MM.1S (cell line): ENCODE measurements at regions not wholly inside any gene's neighbourhood (a gene's known extent, or its start where the extent isn't known, plus 50 kb on each side); places are given as distances from the start of the nearest gene placed in this dataset.

Experiments used
- DNase-seq: peaks from one replicate; pipeline ENCODE4 v3.0.0-alpha.2; 2015
- H2AFZ ChIP-seq: fragments of 300-600 bp; sonication (generic); 2 replicates; pipeline ENCODE4 v1.6.0; 2016; ENCODE audit warnings: antibody characterized with exemption, low read length
- H3F3A ChIP-seq: fragments of 300-600 bp; sonication (generic); 2 replicates; pipeline ENCODE4 v1.6.1; 2016; ENCODE audit warnings: mild to moderate bottlenecking, antibody characterized with exemption, low read length, moderate library complexity, mixed read lengths; ENCODE audit not compliant: insufficient read depth
- H3K27ac ChIP-seq: fragments of 300-600 bp; sonication (generic); 2 replicates; pipeline ENCODE4 v1.5.1; 2016; ENCODE audit warnings: mild to moderate bottlenecking, low read length
- H3K27me3 ChIP-seq: fragments of 300-600 bp; sonication (generic); replicated peaks from 2 replicates; pipeline ENCODE4 v1.6.0; 2016; ENCODE audit warnings: low read length; ENCODE audit not compliant: insufficient read depth
- H3K36me3 ChIP-seq: fragments of 300-600 bp; sonication (generic); replicated peaks from 2 replicates; pipeline ENCODE4 v1.6.1; 2016; ENCODE audit warnings: mild to moderate bottlenecking, low read length, mixed read lengths; ENCODE audit not compliant: insufficient read depth
- H3K4me1 ChIP-seq: fragments of 300-600 bp; sonication (generic); 2 replicates; pipeline ENCODE4 v1.6.1; 2016; ENCODE audit warnings: low read length, mixed read lengths
- H3K4me2 ChIP-seq: fragments of 300-600 bp; sonication (generic); 2 replicates; pipeline ENCODE4 v1.6.0; 2016; ENCODE audit warnings: low read depth, low read length
- H3K4me3 ChIP-seq: fragments of 300-600 bp; sonication (generic); 2 replicates; pipeline ENCODE4 v1.5.1; 2016; ENCODE audit warnings: low read length, mixed read lengths
- H3K79me2 ChIP-seq: fragments of 300-600 bp; sonication (generic); 2 replicates; pipeline ENCODE4 v1.6.1; 2016; ENCODE audit warnings: mixed run types, low read length, mixed read lengths
- H3K9ac ChIP-seq: fragments of 300-600 bp; sonication (generic); 2 replicates; pipeline ENCODE4 v1.6.1; 2016; ENCODE audit warnings: low read length, mixed read lengths
- H3K9me2 ChIP-seq: fragments of 300-600 bp; sonication (generic); replicated peaks from 2 replicates; pipeline ENCODE4 v1.6.1; 2016; ENCODE audit warnings: mild to moderate bottlenecking, low read length, mixed read lengths; ENCODE audit not compliant: insufficient read depth
- H3K9me3 ChIP-seq: fragments of 300-600 bp; sonication (generic); replicated peaks from 2 replicates; pipeline ENCODE4 v1.6.1; 2016; ENCODE audit warnings: mild to moderate bottlenecking, low read length, mixed read lengths; ENCODE audit not compliant: insufficient read depth
- H4K20me1 ChIP-seq: fragments of 300-600 bp; sonication (generic); 2 replicates; pipeline ENCODE4 v1.6.1; 2016; ENCODE audit warnings: mild to moderate bottlenecking, low read length, moderate library complexity, mixed read lengths; ENCODE audit not compliant: insufficient read depth
- EZH2 ChIP-seq: fragments of 300-600 bp; sonication (generic); optimal IDR thresholded peaks from 2 replicates; pipeline ENCODE3; 2017; ENCODE audit warnings: low read depth, mild to moderate bottlenecking, antibody characterized with exemption, low read length, mixed read lengths
- EZH2phosphoT487 ChIP-seq: fragments of 300-600 bp; sonication (generic); IDR thresholded peaks from 2 replicates; pipeline ENCODE4 v1.6.1; 2018; ENCODE audit warnings: antibody characterized with exemption, low read length
- TF ChIP-seq, protein P1 (sequence below): fragments of 300-600 bp; sonication (generic); IDR thresholded peaks from 2 replicates; pipeline ENCODE4 v1.5.1; 2016; ENCODE audit warnings: antibody characterized with exemption, low read length, mixed read lengths

GRCh38 chr9:20092561-20092960 is 303.7 kb upstream of the SLC24A2 start:
- Histone ChIP-seq H3K27ac (no peak overlapping the region), H2AFZ (no peak overlapping the region), H3K4me2 (no peak overlapping the region), H3K79me2 (no peaks in the 10 kb centered on the region), H3K4me1 (no peaks in the 10 kb centered on the region), H3K9ac (no peak overlapping the region), H4K20me1 (no peaks in the 10 kb centered on the region), H3K36me3 (no peaks in the 10 kb centered on the region), H3K9me2 (no peaks in the 10 kb centered on the region), H3K4me3 (no peak overlapping the region), H3K9me3 (no peaks in the 10 kb centered on the region), H3K27me3 (no peaks in the 10 kb centered on the region), H3F3A (no peaks in the 10 kb centered on the region)
- DNase-seq = no peak
- no peak for TF ChIP-seq EZH2
- no peak for TF ChIP-seq EZH2phosphoT487

DNA sequence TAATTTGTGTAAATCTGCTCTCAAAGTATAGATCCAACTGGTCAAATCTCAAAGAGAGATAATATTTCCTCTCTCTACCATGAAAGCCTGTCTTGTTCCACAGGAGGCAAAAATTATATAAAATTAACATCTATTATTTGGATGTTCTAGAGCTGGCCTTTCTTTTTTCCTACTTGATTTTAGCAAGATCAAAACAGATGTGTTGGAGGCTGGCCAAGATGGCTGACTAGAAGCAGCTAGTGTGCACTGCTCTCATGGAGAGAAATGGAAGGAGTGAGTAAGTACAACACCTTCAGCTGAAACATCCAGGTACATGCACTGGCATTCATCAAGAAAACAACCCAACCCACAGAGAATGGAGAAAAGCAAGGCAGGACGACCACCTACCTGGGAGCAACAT is 298.6 kb upstream of the SLC24A2 start:
- Histone ChIP-seq H3K9me2 (no peaks in the 10 kb centered on the region), H3K4me3 (no peak overlapping the region), H3K27ac (no peak overlapping the region), H3K9ac (no peak overlapping the region), H3K9me3 (no peaks in the 10 kb centered on the region), H3F3A (no peaks in the 10 kb centered on the region), H2AFZ (no peak overlapping the region), H3K4me2 (no peak overlapping the region), H3K79me2 (no peaks in the 10 kb centered on the region), H3K4me1 (no peaks in the 10 kb centered on the region), H4K20me1 (no peaks in the 10 kb centered on the region), H3K27me3 (no peaks in the 10 kb centered on the region), H3K36me3 (no peaks in the 10 kb centered on the region)
- TF ChIP-seq EZH2 = no peak
- TF ChIP-seq EZH2phosphoT487 = no peak
- TF ChIP-seq, protein P1, sequence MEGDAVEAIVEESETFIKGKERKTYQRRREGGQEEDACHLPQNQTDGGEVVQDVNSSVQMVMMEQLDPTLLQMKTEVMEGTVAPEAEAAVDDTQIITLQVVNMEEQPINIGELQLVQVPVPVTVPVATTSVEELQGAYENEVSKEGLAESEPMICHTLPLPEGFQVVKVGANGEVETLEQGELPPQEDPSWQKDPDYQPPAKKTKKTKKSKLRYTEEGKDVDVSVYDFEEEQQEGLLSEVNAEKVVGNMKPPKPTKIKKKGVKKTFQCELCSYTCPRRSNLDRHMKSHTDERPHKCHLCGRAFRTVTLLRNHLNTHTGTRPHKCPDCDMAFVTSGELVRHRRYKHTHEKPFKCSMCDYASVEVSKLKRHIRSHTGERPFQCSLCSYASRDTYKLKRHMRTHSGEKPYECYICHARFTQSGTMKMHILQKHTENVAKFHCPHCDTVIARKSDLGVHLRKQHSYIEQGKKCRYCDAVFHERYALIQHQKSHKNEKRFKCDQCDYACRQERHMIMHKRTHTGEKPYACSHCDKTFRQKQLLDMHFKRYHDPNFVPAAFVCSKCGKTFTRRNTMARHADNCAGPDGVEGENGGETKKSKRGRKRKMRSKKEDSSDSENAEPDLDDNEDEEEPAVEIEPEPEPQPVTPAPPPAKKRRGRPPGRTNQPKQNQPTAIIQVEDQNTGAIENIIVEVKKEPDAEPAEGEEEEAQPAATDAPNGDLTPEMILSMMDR = no peak
- no peak for DNase-seq

GRCh38 chr9:20085842-20086241 is 297.0 kb upstream of the SLC24A2 start:
- no peaks in the 10 kb centered on the region for H3K27me3 ChIP-seq
- H3F3A ChIP-seq = no peaks in the 10 kb centered on the region
- no peaks in the 10 kb centered on the region for H4K20me1 ChIP-seq
- no peaks in the 10 kb centered on the region for H3K9me2 ChIP-seq
- no peak for TF ChIP-seq EZH2phosphoT487
- TF ChIP-seq, protein P1 = no peak
- no peak for TF ChIP-seq EZH2
- no peaks in the 10 kb centered on the region for H3K4me1 ChIP-seq
- no peak for DNase-seq
- no peaks in the 10 kb centered on the region for H3K36me3 ChIP-seq
- H3K79me2 ChIP-seq = no peaks in the 10 kb centered on the region
- no peak overlapping the region for H2AFZ ChIP-seq
- no peak overlapping the region for H3K4me3 ChIP-seq
- no peak overlapping the region for H3K27ac ChIP-seq
- H3K4me2 ChIP-seq = no peak overlapping the region
- no peaks in the 10 kb centered on the region for H3K9me3 ChIP-seq
- no peak overlapping the region for H3K9ac ChIP-seq

GRCh38 chr9:20084125-20084524 is 295.3 kb upstream of the SLC24A2 start:
- Histone ChIP-seq H3F3A (no peaks in the 10 kb centered on the region), H3K27ac (no peak overlapping the region), H2AFZ (no peak overlapping the region), H3K9me3 (no peaks in the 10 kb centered on the region), H3K79me2 (no peaks in the 10 kb centered on the region), H3K4me3 (no peak overlapping the region), H3K9ac (no peak overlapping the region), H3K4me2 (no peak overlapping the region), H3K4me1 (no peaks in the 10 kb centered on the region), H3K36me3 (no peaks in the 10 kb centered on the region), H4K20me1 (no peaks in the 10 kb centered on the region), H3K27me3 (no peaks in the 10 kb centered on the region), H3K9me2 (no peaks in the 10 kb centered on the region)
- TF ChIP-seq EZH2 = no peak
- no peak for DNase-seq
